ENCODE measurements at regions not wholly inside any gene's neighbourhood (a gene's known extent, or its start where the extent isn't known, plus 50 kb on each side); places are given as distances from the start of the nearest gene placed in this dataset.
"Not testable (repeated sequence)": the region's sequence is repeated elsewhere in the genome, so short reads cannot be mapped to it uniquely, and the experiment has no call there.

DNA sequence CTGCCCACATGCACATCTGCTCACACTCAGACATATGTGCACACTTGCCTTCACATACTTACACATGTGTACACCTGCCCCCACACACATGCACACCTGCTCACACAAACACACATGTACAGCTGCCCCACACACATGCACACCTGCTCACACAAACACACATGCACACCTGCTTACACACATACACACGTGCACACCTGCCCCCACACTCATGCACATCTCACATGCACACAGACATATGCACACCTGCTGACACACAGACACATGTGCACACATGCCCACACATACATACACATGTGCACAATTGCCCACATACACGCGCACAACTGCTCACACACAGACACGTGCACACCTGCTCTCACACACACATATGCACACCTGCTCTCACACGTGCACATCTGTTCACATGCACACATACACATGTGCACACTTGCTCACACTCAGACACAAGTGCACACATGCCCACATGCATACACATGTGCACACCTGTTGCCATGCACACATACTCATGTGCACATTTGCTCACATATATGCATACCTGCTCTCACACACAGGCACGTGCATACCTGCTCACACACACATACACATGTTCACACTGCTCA is 147.8 kb upstream of the FOXD4L5 start:
- TF ChIP-seq POLR2A (IDR thresholded peaks at IDR 0.05; ENCODE audit: low read length) (no peak), GATA1 (IDR thresholded peaks at IDR 0.05; ENCODE audit: low read depth, low read length) (no peak)

DNA sequence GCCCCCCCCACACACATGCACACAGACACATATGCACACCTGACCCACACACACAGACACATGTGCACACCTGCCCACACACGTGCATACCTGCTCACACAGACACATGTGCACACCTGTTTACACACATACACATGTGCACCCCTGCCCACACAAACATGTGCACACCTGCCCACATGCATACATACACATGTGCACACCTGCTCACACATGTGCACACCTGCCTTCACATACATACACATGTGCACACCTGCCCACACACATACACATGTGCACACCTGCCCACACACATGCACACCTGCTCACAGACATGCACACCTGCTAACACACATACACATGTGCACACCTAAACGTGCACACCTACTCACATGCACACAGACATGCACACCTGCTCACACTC is 147.0 kb upstream of the FOXD4L5 start:
- TF ChIP-seq POLR2A (IDR thresholded peaks at IDR 0.05; ENCODE audit: low read length) (no peak), GATA1 (IDR thresholded peaks at IDR 0.05; ENCODE audit: low read depth, low read length) (no peak)
- no peak for DNase-seq

More for the DNA sequence above, 147.8 kb upstream of the FOXD4L5 start:
- peak in 1 of 2 experiments; percentile 5 for DNase-seq

DNA sequence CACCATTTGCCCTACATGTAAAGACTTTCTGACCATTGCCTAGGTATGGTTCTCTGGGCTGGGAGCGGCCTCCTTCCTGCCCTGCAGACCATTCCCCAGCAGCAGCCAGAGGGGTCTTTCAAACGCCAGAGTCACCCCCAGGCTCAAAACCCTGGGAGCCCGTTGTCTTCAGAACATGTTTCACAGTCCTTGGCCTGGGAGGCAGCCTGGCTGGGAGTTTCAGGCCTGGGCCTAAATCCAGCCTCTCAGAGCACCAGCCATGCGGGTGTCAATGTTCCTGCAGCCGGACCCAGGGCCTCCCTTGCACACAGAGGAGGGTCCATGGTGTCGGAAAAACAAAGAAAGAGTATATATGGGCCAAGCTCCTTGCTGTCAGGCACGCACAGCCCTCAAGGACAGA is 145.2 kb upstream of the FOXD4L5 start:
- TF ChIP-seq GATA1 (IDR thresholded peaks at IDR 0.05; ENCODE audit: low read depth, low read length) (no peak), POLR2A (IDR thresholded peaks at IDR 0.05; ENCODE audit: low read length) (no peak)
- DNase-seq: no peak

DNA sequence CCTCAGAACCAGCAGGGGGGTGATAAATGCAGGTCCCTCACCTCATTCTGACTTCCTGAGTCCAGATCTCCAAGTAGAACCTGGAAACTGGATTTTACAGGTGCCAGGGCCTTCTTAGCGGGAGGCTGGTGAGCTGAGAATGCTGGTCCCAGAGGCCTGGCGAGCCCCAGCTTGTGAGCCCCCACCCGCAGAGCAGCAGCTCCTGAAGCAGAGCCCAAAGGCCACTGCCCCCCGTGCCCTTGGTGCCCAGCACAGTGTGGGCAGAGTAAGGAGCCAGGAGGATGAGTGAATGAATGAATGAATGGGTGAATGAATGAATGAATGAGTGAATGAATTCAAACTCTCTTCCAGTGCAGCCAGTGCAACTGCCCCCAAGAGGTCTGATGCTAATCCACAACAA is 142.4 kb upstream of the FOXD4L5 start:
- DNase-seq: not testable (repeated sequence)

DNA sequence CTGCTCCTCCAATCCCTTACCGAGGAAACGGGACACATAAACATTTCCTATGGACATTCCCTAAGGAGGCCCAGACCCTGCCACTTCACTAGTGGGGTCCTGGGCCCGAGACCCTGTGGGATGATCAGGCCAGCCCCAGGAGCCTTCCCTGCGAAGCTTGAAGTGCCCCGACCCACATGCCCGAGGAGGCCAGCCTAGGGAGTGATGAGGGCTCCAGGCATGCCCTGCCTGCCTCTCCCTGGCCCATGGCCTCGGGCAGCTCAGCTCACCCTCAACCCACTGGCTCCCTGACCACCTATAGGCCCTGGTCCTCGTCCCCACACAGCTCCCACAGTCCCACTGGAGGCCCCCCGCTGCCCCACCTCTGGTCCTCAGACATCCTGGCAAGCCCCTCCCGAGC is 141.8 kb upstream of the FOXD4L5 start:
- DNase-seq: not testable (repeated sequence)

DNA sequence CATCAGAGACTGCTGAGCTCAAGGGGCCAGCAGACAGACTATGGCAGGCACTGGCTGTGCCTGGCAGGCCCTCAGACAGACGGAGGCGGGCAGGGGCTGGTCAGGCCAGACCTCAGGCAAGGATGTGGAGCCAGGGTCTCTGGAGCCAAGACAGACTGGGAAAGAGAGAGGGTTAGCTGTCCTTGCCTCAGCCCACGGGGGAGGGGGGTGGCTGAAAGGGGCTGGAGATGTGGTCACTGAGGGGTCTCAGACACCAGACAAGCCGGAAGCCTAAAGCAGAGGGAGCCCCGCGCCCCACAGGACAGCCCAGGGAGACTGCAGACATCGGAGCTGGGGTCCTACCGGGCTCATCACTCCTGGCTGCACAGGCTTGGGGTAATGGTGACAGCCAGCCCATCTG is 141.2 kb upstream of the FOXD4L5 start:
- TF ChIP-seq POLR2A (IDR thresholded peaks at IDR 0.05; ENCODE audit: low read length) (no peak), GATA1 (IDR thresholded peaks at IDR 0.05; ENCODE audit: low read depth, low read length) (no peak)
- no peak for DNase-seq

DNA sequence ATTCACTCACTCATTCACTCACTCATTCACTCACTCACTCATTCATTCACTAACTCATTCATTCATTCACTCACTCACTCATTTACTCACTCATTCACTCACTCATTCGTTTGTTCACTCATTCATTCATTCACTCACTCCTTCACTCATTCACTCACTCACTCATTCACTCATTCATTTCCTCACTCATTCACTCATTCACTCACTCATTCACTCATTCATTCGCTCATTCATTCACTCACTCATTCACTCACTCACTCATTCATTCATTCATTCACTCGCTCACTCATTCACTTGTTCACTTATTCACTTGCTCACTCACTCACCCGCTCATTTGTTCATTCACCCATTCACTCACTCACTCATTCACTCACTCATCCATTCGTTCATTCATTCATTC is 140.2 kb upstream of the FOXD4L5 start:
- not testable (repeated sequence) for DNase-seq

DNA sequence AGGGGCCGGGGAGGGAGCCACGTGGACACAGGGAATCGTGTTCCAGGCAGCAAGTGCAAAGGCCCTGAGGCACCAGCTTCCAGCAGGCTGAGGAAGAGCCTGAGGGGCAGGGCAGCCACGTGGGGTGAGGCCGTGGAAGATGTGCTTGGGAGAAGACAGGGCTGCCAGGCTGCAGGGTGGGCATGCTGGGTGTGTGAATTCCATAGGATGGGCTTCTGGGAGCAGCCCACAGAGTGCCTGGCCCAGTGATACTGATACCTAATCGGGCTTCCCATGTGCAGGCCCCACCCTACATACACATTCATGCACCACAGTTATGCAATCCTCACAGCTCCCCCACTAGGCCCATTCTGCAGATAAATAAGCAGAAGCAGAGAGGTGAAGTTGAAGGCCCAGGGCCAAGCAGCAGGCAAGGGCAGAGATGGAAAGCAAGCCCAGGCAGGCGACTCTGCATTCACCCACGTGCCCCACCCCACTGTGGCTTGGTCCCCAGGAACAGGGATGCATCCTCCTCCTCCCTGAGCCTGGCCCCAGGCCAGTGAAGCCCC is 139.5 kb upstream of the FOXD4L5 start:
- DNase-seq: not testable (repeated sequence)

DNA sequence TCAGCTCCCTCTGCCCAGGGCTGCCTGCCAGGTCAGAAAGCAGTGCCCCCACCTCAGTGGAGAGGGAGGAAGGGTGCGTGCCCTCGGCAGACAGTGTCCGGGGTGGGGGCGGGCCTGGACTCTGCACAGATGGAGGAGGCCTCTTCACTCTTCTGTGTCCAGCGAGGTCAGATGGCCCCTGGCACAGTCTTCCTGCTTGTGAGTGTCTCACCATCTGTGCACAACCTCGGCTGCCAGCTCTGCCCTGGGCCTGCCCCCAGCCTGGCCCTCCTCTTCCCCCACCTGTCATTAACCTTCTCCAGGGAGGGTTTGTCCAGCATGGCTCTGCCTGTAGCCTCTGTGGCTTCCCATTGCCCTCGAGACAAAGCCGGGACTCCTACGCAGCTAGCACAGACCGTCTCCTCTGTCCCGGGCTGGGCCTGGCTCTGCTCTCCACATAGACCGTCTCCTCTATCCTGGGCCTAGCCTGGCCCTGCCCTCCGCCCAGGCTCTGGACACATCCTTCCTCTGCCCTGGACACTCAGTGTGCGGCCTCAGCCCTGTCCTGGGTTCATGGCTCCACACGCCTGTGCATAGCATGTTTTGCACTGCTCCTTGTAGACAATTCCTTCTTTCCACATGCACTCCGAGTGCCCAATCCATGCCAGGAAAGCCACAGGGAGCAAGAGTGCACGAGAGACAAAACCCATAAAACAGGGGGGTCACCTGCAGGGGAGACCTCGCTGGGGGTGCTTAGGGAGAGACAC is 138.9 kb upstream of the FOXD4L5 start:
- DNase-seq: not testable (repeated sequence)

DNA sequence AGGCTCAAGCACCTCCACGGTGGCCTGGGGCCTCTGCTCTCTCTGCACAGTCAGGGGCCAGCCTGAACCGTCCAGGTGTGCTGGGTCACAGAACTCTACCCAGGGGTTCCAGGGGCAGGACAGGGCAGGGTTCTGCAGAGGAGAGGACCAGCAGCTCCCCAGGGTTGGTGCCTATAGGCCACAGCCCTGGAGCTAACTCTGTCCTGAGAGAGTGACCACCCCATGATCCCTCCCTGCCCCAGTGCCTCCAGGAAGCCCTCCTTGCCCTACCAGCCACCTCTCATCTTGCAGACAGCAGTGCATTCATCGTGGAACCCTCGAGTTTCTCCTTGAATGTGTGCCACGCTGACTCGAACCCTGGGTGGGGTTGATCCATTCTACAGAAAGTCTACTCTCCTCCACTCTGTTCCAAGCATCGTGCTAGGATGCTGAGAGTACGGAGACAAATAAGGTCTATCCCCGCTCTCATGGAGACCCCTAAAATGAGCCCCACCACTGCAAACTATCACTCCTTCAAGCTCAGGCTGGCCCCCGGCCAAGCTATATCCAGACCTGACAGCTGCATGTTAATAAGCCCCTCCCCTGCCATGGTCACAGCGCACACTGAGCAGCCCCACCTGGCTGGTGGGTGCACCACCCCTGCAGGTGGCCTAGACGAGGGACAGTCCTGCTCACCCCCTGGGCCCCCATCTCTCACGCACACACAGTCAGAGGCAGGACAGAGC is 138.1 kb upstream of the FOXD4L5 start:
- DNase-seq: not testable (repeated sequence)

DNA sequence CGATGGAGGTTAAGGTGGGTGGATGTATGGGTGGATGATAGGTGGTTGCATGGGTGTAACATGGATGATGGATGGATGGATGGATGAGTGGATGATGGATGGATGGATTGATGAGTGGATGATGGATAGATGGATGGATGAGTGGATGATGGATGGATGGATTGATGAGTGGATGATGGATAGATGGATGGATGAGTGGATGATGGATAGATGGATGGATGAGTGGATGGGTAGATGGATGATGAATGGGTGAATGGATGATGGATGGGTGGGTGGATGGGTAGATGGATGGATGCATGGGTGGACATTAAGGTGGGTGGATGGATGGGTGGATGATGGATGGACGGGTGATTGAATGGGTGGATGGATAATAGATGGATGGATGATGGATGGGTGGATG is 136.5 kb upstream of the FOXD4L5 start:
- not testable (repeated sequence) for DNase-seq

DNA sequence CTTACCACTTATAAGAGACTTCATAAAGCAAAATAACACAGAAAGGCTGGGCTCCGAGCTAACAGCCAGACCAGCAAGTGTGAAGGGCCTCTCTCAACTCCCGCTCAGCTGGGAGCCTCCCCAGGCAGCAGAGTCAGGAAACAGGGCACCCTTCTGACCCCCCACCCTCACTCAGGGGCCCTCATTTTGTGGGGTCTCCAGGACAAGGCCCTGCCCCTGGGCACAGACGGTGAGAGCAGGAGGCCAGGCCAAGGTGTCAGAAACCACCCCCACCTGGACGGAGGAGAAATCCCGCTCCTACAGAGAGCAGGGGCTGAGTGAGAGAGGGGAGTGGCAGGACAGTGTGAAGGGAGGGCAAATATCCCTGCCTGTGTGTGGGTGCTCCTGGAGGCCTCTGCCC is 135.8 kb upstream of the FOXD4L5 start:
- no peak for TF ChIP-seq POLR2A (IDR thresholded peaks at IDR 0.05; ENCODE audit: low read length)
- no peak for TF ChIP-seq GATA1 (IDR thresholded peaks at IDR 0.05; ENCODE audit: low read depth, low read length)
- DNase-seq: no peak

DNA sequence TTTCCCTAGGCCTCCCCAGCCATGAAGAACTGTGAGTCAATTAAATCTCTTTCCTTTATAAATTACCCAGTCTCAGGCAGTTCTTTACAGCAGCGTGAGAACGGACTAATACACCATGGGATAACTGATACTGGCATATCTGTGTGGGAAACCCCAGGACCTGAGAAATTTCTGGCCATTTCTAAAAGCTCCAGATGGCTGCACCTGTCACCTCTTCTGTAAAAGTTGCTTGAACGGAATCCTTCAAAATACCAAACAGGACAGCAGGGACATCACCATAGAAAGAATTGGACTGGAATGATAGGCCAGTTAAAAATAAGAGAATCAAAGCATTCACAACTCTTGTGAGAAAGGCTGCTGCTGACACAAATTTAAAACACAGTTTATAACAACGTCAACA is 134.0 kb upstream of the FOXD4L5 start:
- not testable (repeated sequence) for DNase-seq

DNA sequence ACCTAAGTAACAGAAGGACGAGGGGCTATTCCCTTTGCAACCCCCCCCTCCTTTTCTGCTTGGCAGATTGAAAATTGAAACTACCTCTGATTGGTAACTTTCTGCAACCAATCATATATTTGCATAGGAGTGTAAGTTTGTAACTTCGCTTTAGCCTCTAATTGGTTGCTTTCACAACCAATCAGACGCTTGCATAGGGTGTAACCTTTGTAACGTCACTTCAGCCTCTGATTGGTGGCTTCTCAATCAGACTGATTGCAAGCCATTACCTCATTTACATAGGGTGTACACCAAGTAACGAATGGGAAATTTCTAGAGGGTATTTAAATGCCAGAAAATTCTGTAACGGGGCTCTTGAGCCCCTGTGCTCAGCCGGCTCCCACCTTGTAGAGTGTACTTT is 131.9 kb upstream of the FOXD4L5 start:
- DNase-seq: not testable (repeated sequence)

DNA sequence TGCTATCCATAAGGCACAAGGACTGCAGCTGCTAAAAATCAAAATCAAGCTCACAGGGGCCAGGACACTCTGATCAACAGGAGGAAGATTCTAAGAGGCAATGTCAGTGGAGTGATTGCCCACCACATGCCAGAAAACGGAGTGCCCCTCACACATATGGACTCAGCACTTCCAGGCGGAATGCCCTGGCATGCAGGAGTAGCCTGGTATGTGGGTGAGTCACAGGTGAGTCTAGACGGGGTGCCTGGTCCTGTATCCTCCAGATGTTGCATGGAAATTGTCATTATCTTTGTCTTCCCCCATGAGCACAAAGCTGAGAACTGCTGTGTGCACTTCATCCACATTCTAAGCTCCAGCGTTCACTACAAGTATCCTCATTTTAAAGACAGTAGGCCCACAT is 129.2 kb upstream of the FOXD4L5 start:
- DNase-seq: not testable (repeated sequence)

DNA sequence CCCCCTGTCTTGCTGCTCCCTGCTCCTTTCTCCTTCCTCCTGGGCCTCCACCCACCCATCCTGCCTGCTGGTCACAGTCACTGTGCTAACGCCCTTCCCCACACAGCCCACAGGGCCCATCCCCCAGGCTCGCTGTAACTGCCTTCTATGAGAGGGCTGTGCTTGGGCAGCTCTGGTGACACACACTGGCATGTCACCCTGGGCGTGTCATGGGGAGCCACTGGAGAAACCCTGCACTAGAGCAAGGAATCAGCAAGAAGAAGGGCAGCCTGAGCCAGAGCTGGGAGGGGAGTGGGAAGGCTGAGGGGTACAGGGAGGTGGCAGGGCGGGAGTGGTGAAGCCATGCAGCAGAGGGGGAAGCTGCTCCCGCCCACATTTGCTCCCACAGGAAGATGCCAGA is 128.4 kb upstream of the FOXD4L5 start:
- DNase-seq: not testable (repeated sequence)
